Kidney tubule cell (primary cell): ENCODE measurements at regions not wholly inside any gene's neighbourhood (a gene's known extent, or its start where the extent isn't known, plus 50 kb on each side); places are given as distances from the start of the nearest gene placed in this dataset.

Experiments used
- DNase-seq: peaks from one replicate; pipeline ENCODE4 v3.0.0-alpha.2; 2018; ENCODE audit warnings: low spot score

DNA sequence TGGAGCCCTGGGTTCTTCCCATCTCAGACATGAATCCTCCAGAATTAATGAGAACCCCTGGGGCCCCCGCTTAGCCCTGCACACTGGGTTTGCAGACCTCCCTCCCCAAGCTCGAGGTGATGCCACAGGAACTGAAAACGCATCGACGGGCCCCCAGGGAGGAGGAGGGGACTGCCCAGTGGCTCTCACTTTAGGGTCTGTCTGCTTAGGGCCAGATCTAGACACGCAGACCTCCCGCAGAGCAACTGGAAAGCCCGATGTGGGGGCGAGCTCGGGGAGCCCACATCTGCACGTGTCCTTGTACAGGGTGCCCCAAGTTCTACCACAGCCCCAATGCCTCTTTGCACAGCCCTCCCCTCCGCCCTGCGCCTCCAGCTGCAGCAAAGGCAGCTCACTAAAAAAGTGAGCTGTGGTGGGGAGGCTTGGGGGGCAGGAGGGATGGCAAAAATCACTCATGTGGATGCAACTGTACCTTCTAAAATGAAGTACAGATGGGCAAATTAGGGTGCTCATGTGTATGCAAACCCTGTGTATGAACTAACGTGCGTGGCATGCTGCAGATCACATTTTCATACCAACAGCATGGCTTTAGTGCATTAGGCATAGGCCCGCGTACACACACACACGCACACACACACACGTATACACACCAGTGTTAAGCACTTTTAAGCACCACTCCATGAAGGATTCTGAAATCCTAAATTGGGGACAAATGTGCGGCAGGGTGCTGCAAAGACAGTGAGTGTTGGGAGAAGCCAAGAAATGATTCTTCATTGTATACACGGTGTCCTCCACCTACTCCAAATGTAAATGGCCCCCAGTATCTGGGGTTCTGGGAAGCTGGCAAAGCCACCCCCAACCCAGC is 99.9 kb upstream of the MAP1LC3B2 start:
- DNase-seq: no peak

DNA sequence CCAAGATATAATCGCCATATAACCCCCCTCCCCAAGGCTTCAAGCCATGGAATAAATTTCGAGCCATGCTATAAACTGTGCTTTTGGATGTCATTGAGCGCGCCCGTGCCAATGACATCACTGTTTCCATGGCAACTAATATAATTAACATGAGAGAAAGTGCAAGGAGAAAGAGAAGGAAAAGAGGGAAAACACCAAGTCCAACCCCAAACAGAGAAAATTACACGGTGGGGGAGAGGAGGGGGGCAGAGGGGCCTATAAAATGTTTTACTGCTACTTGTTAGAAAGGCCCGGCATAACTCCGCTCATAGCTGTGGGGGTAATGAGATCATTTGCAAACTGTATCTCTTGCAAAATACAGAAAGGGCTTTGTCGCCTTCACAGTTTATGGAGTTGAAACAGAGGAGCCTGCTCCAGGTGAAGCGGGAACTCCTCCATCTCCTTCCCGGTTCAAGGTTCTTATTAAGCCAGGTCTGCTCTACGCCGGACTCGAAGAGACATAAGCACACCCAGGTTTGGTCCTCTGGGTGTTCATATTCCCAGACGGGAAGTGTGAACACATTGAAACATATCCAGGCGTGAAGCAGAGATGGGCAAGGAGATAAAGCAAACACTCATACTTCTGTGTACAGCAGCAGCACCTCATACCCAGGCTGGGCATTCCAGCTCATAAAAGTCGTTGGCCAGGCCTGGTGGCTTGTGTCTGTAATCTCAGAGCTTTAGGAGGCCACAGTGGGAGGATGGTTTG is 99.1 kb upstream of the MAP1LC3B2 start:
- peak; percentile 13 for DNase-seq

DNA sequence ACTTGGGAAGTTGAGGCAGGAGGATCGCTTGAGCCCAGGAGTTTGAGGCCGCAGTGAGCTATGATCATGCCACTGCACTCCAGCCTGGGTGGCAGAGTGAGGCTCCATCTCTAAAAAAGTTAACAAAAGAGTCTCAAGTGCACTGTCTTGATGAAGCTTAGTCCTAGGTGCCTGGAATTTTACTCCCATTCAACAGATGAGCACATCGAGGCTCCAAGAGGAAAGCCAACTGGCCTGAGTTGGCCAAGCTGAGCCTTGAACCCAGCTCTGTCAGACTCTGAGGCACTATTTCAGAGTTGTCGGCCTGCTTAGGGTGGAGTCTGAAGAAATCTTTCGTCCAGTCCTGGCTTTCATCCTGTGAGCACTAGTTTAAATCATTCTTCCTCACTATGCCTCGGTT is 98.1 kb upstream of the MAP1LC3B2 start:
- DNase-seq: no peak

- no peak for DNase-seq
Measured at GRCh38 chr12:116463366-116463765, 95.8 kb upstream of the MAP1LC3B2 start.

GRCh38 chr12:116465407-116465806 is 93.8 kb upstream of the MAP1LC3B2 start:
- DNase-seq: no peak

DNA sequence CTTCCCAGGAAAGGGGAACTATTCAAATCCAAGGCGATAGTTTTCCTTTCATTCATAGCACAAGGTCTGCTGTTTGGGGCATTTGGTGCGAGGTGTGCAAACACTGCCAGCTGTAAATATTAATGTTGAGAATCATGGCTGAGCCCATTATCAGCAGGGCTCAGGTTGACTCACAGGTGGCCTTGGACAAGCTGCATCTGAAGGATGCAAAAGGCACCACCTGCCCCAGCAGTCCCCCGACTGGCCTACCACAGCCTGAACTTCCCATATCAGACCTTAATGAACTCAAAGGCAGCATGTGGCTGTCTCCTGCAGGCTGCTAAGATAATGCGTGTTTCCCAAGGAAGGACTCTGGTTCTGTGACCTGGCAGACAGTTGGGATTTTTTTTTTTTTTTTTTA is 93.3 kb upstream of the MAP1LC3B2 start:
- no peak for DNase-seq

DNA sequence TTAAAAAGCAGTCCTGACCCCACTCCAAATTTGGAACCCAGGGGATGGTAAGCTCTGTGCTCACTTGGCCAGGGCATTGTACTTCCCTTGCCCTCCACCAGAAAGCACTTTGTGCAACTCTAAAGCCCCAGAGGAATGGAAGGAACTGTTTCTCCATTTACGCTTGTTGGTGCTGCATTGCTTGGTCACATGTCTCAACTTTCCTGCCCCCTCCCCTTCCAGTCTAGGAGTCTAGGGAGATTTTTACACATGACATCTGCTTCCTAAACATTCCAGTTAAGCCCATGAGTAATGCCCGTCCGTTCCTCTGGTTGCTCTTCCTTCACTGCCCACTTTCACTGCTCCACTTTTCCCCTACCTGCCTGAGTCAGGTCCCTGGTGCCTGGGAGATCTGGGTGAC is 92.6 kb upstream of the MAP1LC3B2 start:
- peak; percentile 68 for DNase-seq

GRCh38 chr12:116469344-116469743 is 89.8 kb upstream of the MAP1LC3B2 start:
- no peak for DNase-seq

GRCh38 chr12:116471544-116471943 is 87.6 kb upstream of the MAP1LC3B2 start:
- no peak for DNase-seq

- no peak for DNase-seq
Measured at GRCh38 chr12:116472193-116472592, 87.0 kb upstream of the MAP1LC3B2 start.

DNA sequence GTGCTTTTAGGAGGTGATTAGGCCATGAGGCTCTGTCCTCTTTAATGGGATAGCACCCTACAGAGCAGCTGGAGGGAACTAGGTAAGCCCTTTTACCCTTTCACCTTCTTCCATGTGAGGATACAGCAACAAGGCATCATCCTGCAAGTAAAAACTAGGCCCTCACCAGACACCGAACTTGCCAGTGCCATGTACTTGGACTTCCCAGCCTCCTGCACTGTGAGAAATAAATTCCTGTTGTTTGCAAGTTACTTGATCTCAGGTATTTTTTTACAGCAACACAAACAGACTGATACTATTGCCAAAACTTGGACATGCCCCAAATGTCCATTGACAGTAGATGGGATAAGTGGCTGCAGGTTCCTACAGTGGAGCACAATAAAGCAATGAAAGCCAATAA is 85.8 kb upstream of the MAP1LC3B2 start:
- DNase-seq: no peak

- DNase-seq: peak; percentile 62
Measured at GRCh38 chr12:116474331-116474730, 84.8 kb upstream of the MAP1LC3B2 start.

- DNase-seq: no peak
Measured at GRCh38 chr12:116474899-116475298, 84.3 kb upstream of the MAP1LC3B2 start.

DNA sequence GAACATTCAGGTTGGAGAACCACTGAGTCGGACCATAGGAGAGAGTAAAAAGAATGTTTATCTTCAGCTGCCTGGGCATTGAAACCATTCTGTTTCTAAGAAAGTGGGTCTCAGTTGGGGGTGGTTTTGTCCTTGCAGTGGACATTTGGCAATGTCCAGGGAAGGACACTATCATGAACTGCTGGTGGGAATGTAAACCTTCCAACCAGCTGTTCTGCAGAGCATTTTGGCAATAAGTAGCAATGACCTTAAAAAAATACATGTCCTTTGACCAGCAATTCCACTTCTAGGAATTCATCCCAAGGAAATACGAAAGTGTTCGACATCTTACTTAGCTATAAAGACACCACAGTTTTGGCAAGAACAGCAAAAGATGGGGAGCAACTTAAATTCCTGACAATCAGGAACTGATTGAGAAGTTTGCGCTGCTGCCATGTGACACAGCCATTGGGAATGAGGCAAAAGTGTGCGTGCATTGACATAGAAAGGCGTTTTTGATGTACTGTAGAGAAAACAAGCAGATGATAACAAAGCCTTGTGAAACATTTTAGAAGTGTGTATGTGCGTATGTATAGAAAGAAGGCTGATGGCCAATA is 82.9 kb upstream of the MAP1LC3B2 start:
- DNase-seq: no peak

DNA sequence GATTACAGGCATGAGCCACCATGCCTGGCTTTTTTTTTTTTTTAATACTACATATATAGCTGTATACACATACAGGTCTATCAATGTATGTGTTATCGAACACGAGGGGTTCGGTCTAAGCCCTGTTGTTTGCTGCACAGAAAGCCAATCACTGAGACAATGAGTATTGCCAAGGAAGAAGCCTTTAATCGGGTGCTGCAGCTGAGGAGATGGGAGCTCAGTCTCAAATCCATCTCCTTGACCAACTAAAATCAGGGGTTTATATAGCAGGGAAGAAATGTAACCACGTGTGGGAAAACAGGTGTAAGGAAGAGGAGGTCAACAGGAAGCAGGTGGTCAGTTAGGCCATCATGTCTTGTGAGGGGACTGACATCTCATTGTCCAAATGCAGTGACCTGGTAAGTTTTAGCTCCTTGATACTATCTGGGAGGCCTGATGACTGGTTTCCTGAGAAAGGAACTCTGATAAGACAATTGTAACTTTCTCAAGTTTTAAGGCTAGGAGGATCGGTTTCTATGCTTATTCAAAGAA is 80.9 kb upstream of the MAP1LC3B2 start:
- no peak for DNase-seq

DNA sequence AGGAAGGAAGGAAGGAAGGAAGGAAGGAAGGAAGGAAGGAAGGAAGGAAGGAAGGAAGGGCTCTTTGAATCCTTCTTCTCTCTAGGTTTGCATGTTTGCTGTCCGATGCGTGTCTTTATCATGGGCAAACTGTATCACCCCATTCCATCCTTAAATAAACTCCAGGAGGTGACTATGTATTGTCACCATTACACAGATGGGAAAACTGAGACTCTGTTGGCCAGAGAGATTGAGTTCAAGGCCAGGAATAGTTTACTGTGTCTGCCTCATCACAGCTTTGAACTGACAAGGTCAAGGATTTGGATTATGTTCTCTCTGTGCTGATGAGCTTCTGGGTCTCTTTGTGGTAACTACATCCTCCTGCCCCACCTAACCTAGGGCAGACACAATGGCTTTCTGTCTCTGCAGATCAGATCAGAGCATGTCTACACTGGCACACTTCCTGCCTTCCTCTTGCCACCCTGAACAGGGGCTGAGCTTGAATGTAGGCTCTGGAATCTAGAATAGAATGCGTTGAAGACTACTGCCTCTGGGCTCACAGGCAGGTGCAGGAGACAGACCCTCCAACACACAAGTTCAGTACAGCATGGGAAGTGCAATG is 78.9 kb upstream of the MAP1LC3B2 start:
- DNase-seq: no peak

DNA sequence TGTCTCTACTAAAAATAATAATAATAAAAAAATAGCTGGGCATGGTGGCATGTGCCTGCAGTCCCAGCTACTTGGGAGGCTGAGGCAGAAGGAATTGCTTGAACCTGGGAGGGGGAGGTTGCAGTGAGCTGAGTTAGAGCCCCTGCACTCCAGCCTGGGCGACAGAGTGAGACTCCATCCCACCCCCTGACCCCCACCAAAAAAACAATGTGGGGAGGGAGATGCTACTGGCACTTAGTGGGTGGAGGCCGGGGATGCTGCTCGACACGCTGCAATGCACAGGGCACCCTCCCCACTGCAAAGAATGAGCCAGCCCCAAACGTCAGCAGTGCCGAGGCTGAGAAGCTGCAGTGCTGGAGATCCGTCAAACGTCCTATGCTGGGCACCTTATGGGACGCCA is 77.5 kb upstream of the MAP1LC3B2 start:
- DNase-seq: no peak

DNA sequence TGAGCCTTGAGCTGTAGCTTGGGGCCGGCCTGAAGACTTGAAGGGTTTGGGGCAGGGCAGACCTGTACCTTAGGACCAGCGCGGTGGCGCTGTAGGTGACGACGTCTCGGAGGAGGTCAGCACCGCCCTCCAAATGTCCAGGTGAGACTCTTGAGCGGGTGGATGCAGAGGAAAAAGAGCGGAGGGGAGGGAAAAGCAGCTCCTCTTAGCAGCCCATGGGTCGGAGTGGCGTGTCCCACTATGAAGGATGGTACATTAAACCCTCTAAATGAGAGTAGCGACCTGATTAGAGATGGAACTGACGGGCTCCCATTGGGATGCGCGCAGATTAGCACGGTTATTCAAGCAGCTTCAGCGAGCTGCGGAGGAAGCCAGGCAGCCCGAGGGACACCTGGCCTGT is 77.0 kb upstream of the MAP1LC3B2 start:
- no peak for DNase-seq

- DNase-seq: no peak
Measured at GRCh38 chr12:116482859-116483258, 76.3 kb upstream of the MAP1LC3B2 start.

DNA sequence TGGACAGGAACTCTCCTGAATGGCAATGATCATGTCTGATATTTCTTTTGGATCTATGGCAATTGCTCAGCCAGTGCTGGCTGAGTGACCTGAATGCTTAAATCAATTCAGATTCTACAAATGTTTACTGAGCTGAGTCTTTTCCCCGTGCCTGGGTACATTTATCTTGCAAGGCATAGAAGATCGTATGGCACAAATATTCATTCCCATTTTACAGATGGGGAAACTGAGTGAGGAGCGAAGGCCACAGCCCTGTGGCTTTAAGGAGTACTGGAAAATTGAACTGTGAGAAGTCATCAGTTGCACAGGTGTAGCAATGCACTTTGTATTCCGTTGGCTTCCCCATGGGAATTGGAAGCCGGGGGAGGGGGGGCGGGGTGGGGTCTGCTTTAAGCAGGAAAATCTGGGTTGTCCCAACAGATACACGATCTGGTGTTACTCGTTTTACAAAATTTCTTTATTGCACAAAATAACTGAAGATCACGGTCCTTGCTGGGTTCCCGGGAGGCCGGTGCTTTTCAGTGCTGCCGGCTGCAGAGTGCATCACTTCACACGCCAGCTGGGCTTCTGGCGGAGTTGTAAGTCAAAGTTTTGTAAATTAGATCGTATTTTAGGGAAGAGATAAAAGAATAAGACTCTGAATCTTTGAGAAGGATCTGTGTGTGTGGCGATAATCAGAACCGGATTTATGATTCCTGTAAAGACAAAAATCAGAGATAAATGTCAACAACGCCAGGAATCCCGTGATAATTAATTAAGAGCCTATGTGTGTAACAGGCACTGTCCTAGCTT is 75.0 kb upstream of the MAP1LC3B2 start:
- DNase-seq: no peak

DNA sequence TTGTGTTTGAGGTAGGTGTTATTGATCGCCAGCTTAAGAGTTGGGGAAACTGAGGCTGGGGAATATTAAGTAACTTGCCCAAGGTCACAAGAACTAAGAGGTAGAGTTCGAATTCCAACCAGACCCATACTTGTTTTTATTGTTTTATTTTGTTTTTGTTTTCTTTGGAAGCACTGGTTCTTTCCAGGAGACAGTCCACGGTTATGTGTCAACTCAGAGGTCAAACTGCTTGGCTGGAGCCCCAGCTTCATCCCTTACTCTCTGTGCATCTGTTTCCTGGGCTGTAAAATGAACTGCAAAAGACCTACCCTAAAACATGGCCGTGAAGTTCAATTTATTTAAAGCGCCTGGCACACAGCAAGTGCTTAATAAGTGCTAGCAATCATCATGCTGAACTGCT is 74.4 kb upstream of the MAP1LC3B2 start:
- no peak for DNase-seq

DNA sequence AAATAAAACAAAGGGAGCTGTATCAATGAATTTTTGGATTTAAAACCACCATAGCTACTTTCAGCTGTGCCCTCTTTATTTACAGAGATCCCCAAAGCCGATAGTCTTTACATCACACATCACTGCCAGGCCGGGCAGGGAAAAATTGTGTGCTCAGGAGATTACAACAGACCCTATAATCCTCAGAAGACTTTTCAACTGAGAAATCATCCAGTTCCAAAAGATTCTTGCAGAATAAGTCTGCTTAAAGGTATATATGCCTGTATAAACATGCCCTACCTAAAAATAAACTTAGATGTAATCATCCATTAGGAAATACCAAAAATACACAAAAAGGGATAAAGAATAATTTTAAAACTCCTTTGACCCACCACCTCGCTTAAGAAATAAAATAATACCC is 70.1 kb upstream of the MAP1LC3B2 start:
- DNase-seq: no peak
